ENCODE measurements at regions not wholly inside any gene's neighbourhood (a gene's known extent, or its start where the extent isn't known, plus 50 kb on each side); places are given as distances from the start of the nearest gene placed in this dataset.

DNA sequence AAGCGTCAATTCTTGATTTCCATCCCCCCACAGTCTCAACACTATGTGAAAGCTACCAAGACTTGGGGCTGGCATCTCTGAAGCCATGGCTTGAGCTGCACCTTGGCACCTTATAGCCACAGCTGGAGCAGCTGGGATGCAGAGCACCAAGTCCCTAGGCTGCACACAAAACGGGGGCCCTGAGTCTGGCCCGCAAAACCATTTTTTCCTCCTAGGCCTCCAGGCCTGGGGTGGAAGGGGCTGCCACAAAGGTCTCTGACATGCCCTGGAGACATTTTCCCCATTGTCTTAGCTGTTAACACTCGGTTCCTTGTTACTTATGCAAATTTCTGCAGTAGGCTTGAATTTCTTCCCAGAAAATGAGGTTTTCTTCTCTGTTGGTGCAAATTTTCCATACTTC, 89.8 kb upstream of the GNAI1 start:
- TF ChIP-seq, protein P1, sequence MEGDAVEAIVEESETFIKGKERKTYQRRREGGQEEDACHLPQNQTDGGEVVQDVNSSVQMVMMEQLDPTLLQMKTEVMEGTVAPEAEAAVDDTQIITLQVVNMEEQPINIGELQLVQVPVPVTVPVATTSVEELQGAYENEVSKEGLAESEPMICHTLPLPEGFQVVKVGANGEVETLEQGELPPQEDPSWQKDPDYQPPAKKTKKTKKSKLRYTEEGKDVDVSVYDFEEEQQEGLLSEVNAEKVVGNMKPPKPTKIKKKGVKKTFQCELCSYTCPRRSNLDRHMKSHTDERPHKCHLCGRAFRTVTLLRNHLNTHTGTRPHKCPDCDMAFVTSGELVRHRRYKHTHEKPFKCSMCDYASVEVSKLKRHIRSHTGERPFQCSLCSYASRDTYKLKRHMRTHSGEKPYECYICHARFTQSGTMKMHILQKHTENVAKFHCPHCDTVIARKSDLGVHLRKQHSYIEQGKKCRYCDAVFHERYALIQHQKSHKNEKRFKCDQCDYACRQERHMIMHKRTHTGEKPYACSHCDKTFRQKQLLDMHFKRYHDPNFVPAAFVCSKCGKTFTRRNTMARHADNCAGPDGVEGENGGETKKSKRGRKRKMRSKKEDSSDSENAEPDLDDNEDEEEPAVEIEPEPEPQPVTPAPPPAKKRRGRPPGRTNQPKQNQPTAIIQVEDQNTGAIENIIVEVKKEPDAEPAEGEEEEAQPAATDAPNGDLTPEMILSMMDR (IDR thresholded peaks at IDR 0.05; ENCODE audit: control insufficient read depth, insufficient read depth, low read depth, low read length, missing control alignments) = no peak
- no peak for DNase-seq (ENCODE audit: low read depth)
- no peak overlapping the region for H3K4me3 ChIP-seq (ENCODE audit: control insufficient read depth, low read depth, low read length)

DNA sequence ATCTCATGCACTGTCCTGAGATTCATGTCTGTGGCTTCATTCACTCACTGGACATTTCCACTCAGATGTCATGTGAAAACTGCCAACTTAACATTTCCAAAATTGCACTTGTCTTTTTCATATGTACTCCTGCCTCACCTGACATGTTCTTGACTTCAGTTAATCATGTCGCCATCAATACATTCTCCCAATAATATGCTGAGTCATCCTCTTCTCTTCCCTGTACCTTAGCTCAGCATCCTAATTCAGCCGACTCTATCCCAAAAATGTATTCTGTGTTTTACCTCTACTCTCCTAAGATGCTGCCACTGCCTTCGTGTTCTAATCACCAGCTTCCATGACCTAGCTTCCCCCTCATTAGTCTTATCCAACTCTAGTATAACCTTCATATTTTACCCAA, 93.9 kb upstream of the GNAI1 start:
- no peak overlapping the region for H3K4me3 ChIP-seq (ENCODE audit: control insufficient read depth, low read depth, low read length)
- TF ChIP-seq, protein P1 (IDR thresholded peaks at IDR 0.05; ENCODE audit: control insufficient read depth, insufficient read depth, low read depth, low read length, missing control alignments) = no peak
- no peak for DNase-seq (ENCODE audit: low read depth)

DNA sequence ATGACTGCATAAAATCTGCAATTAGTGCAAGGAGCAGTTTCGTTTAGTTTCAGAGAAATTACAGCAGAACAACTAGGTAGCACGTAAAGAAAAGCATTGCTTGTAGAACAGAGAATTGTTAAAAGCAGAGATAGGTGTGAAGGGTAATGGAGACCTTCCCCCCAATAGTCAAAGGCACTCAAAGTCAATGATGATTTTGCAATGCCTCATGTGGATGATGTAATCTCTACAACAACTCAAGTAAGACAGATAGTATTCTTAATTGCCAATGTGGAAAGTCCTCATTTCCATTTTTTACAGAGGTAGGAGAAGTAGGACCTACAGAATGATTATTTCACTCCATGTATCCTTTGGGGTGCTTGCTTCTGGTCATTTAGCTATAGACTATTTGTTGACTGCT, 94.3 kb upstream of the GNAI1 start:
- TF ChIP-seq, protein P1 (IDR thresholded peaks at IDR 0.05; ENCODE audit: control insufficient read depth, insufficient read depth, low read depth, low read length, missing control alignments) = no peak
- DNase-seq (ENCODE audit: low read depth) = no peak
- no peak overlapping the region for H3K4me3 ChIP-seq (ENCODE audit: control insufficient read depth, low read depth, low read length)

DNA sequence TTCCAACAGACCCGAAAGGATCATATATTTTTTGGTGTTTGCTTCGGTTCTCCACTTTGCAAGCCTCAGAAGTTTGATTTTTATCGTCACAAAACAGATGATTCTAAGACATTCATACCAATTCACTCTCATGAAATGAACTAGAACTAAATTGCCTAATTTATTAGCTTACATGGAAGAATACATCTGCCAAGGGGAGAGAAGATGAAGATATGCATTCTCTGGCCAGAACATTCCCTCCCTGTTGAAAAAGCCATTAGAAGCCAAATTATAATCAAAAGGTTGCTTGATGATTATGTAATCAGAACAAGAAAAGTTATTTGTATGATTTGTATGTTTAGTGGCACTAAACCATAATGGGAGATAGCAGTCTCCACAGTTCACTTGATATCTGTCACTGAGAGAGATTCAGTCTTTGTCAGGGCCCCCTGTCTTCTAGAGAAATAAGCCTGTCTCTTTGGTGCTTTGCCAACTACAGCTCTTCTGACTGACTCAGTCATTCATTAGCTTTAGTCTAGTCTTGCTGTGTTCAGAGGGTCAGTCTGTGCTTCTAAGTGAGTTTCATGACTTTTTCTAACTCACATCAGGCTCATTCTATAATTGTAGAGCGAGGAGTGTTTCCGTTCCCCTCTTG, 95.3 kb upstream of the GNAI1 start:
- no peak overlapping the region for H3K4me3 ChIP-seq (ENCODE audit: control insufficient read depth, low read depth, low read length)
- no peak for DNase-seq (ENCODE audit: low read depth)
- TF ChIP-seq, protein P1 (IDR thresholded peaks at IDR 0.05; ENCODE audit: control insufficient read depth, insufficient read depth, low read depth, low read length, missing control alignments) = no peak

DNA sequence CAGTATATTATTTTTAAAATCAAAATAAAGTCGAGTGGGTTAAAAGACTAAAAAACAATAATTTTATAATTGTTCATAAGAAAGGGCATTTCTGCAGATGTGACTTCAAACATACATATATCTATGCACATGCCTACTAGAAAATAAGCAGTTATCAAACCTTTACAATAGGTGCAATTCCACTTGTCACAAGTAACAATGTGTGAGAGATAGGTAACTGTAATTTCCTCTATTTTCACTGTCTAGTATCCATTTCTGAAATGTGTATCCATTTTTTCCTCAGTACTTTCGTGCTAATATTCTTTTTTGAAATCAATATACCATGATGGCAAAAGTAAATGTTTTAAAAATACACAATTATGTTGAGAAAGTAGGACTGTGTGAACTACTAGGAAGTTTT, 96.9 kb upstream of the GNAI1 start:
- no peak overlapping the region for H3K4me3 ChIP-seq (ENCODE audit: control insufficient read depth, low read depth, low read length)
- no peak for DNase-seq (ENCODE audit: low read depth)
- TF ChIP-seq, protein P1 (IDR thresholded peaks at IDR 0.05; ENCODE audit: control insufficient read depth, insufficient read depth, low read depth, low read length, missing control alignments) = no peak

DNA sequence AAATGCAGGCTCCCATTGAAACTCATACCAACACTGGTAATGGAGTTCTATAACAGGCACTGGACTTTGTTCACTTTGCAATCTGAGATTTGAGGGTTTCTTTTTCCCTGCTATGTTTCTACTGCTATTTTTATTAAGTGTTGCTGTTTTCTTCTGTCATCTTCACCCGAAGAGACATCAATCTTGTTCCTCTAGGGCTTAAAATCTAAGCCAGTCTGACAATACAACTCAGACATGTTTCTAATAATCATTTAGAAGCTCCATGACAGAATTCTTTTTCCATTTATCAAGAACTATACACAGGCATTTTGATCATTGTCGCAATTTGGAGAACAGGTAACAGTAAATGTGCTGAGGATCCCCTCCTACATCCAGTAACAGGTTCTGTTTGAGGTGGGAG, 98.5 kb upstream of the GNAI1 start:
- DNase-seq (ENCODE audit: low read depth) = no peak
- TF ChIP-seq, protein P1 (IDR thresholded peaks at IDR 0.05; ENCODE audit: control insufficient read depth, insufficient read depth, low read depth, low read length, missing control alignments) = no peak
- H3K4me3 ChIP-seq (ENCODE audit: control insufficient read depth, low read depth, low read length) = no peak overlapping the region

DNA sequence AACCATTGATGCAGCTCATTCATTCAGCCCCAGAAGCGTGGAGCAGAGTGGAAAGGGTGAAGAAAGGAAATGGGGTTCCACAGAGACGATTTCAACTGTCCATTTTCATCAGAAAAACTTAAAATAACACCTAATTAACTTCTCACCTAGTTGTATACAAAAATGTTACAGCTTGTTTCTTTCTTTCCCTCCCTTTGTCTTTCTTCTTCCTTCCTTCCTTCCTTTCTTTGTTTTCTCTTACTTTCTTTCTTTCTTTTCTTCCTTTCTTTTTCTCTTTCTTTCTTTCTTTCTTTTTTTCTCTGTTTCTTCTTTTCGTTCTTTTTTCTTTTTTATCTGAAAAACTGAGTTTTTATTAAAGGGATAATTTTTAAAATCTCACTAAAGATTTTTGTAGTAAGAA, 105.9 kb upstream of the GNAI1 start:
- DNase-seq (ENCODE audit: low read depth) = no peak
- no peak overlapping the region for H3K4me3 ChIP-seq (ENCODE audit: control insufficient read depth, low read depth, low read length)
- TF ChIP-seq, protein P1 (IDR thresholded peaks at IDR 0.05; ENCODE audit: control insufficient read depth, insufficient read depth, low read depth, low read length, missing control alignments) = no peak

All from AG09309 (cell line).